ENCODE measurements at regions not wholly inside any gene's neighbourhood (a gene's known extent, or its start where the extent isn't known, plus 50 kb on each side); places are given as distances from the start of the nearest gene placed in this dataset.

- Histone ChIP-seq H3K27me3 (no peaks in the 10 kb centered on the region), H3K4me3 (replicated peaks in 1 of 3) (no peak overlapping the region), H3K9me3 (no peaks in the 10 kb centered on the region), H3K27ac (no peak overlapping the region), H3K36me3 (no peaks in the 10 kb centered on the region), H3K4me1 (peaks cover 0 to 24% of the 10 kb centered on the region in 2 donors)
- TF ChIP-seq CTCF (IDR thresholded peaks at IDR 0.05), result no peak
- TF ChIP-seq POLR2A (IDR thresholded peaks at IDR 0.05), result no peak
- WGBS, 2 donors, result 90 to 93% methylated on average over 10 to 15 of the region's 21 CpGs
- intact Hi-C loops (cut with DNase I), result no loop called here
- no peak for DNase-seq
Observed at GRCh38 chr2:240249423-240250149, 109.1 kb upstream of the OTOS start.

- Histone ChIP-seq H3K4me1 (peaks cover 0 to 30% of the 10 kb centered on the region in 2 donors), H3K27ac (peak overlapping the region in 1 of 3 donors; percentile 19), H3K27me3 (no peaks in the 10 kb centered on the region), H3K4me3 (replicated peaks in 1 of 3) (no peak overlapping the region), H3K9me3 (no peaks in the 10 kb centered on the region), H3K36me3 (no peaks in the 10 kb centered on the region)
- intact Hi-C loops (cut with DNase I), result no loop called here
- TF ChIP-seq CTCF (IDR thresholded peaks at IDR 0.05), result no peak
- TF ChIP-seq POLR2A (IDR thresholded peaks at IDR 0.05), result no peak
- DNase-seq, result no peak
- WGBS, 2 donors, result 90 to 92% methylated on average over 11 to 13 of the region's 14 CpGs
Observed at GRCh38 chr2:240250150-240250984, 109.9 kb upstream of the OTOS start.

- H3K36me3 ChIP-seq, result no peaks in the 10 kb centered on the region
- H3K27me3 ChIP-seq, result no peaks in the 10 kb centered on the region
- no peak for TF ChIP-seq POLR2A (IDR thresholded peaks at IDR 0.05)
- no peak for TF ChIP-seq CTCF (IDR thresholded peaks at IDR 0.05)
- no peak overlapping the region for H3K4me3 ChIP-seq (replicated peaks in 1 of 3)
- WGBS, 2 donors, result 34 to 57% methylated on average over 9 of the region's 32 CpGs
- intact Hi-C loops (cut with DNase I), result no loop called here
- H3K27ac ChIP-seq, result peak overlapping the region in 1 of 3 donors; percentile 19
- H3K9me3 ChIP-seq, result no peaks in the 10 kb centered on the region
- peak; percentile 88 to 92 for DNase-seq
- H3K4me1 ChIP-seq, result peaks cover 2 to 36% of the 10 kb centered on the region in 2 donors
Observed at GRCh38 chr2:240250985-240251847, 110.8 kb upstream of the OTOS start.

- Histone ChIP-seq H3K27me3 (no peaks in the 10 kb centered on the region), H3K36me3 (no peaks in the 10 kb centered on the region), H3K4me3 (replicated peaks in 1 of 3) (no peak overlapping the region), H3K9me3 (no peaks in the 10 kb centered on the region), H3K27ac (peak overlapping the region in 2 of 3 donors; percentile 19 to 30), H3K4me1 (peaks cover 7 to 42% of the 10 kb centered on the region in 2 donors)
- 76 to 87% methylated on average over 5 to 6 of the region's 6 CpGs for WGBS, 2 donors
- TF ChIP-seq POLR2A (IDR thresholded peaks at IDR 0.05) (no peak), CTCF (IDR thresholded peaks at IDR 0.05) (no peak)
- no peak for DNase-seq
- intact Hi-C loops (cut with DNase I), result no loop called here
Observed at GRCh38 chr2:240251848-240252190, 111.4 kb upstream of the OTOS start.
